GM19240 (cell line): ENCODE measurements at regions not wholly inside any gene's neighbourhood (a gene's known extent, or its start where the extent isn't known, plus 50 kb on each side); places are given as distances from the start of the nearest gene placed in this dataset.
"Not testable (repeated sequence)": the region's sequence is repeated elsewhere in the genome, so short reads cannot be mapped to it uniquely, and the experiment has no call there.

ENCODE experiments used
- DNase-seq: peaks from one replicate; pipeline ENCODE4 v3.0.0; 2011; ENCODE audit warnings: low spot score; ENCODE audit not compliant: insufficient read length

- DNase-seq = no peak
Observed at GRCh38 chr4:57911203-57911602, 801.0 kb upstream of the IGFBP7 start.

- DNase-seq = no peak
Observed at GRCh38 chr4:57910151-57910550, 800.0 kb upstream of the IGFBP7 start.

GRCh38 chr4:57905965-57906364, 795.8 kb upstream of the IGFBP7 start:
- no peak for DNase-seq

- DNase-seq = no peak
Observed at GRCh38 chr4:57877047-57877458, 766.9 kb upstream of the IGFBP7 start.

GRCh38 chr4:57875829-57876392, 765.7 kb upstream of the IGFBP7 start:
- DNase-seq = no peak

- no peak for DNase-seq
Observed at GRCh38 chr4:57866468-57867171, 756.4 kb upstream of the IGFBP7 start.

- no peak for DNase-seq
Observed at GRCh38 chr4:57865264-57865663, 755.1 kb upstream of the IGFBP7 start.

GRCh38 chr4:57854748-57855147, 744.6 kb upstream of the IGFBP7 start:
- DNase-seq = no peak

- no peak for DNase-seq
Observed at GRCh38 chr4:57850141-57850540, 740.0 kb upstream of the IGFBP7 start.

GRCh38 chr4:57832083-57832482, 721.9 kb upstream of the IGFBP7 start:
- no peak for DNase-seq

- no peak for DNase-seq
Observed at GRCh38 chr4:57789666-57790065, 679.5 kb upstream of the IGFBP7 start.

GRCh38 chr4:57777876-57778275, 667.7 kb upstream of the IGFBP7 start:
- no peak for DNase-seq

- no peak for DNase-seq
Observed at GRCh38 chr4:57774681-57775080, 664.5 kb upstream of the IGFBP7 start.

- no peak for DNase-seq
Observed at GRCh38 chr4:57774171-57774570, 664.0 kb upstream of the IGFBP7 start.

- no peak for DNase-seq
Observed at GRCh38 chr4:57766341-57766740, 656.2 kb upstream of the IGFBP7 start.

- no peak for DNase-seq
Observed at GRCh38 chr4:57764856-57765255, 654.7 kb upstream of the IGFBP7 start.

- no peak for DNase-seq
Observed at GRCh38 chr4:57763070-57763469, 652.9 kb upstream of the IGFBP7 start.

- DNase-seq = no peak
Observed at GRCh38 chr4:57740625-57741190, 630.5 kb upstream of the IGFBP7 start.

- DNase-seq = no peak
Observed at GRCh38 chr4:57736781-57737180, 626.6 kb upstream of the IGFBP7 start.

GRCh38 chr4:57734104-57734670, 624.0 kb upstream of the IGFBP7 start:
- DNase-seq = no peak

- not testable (repeated sequence) for DNase-seq
Observed at GRCh38 chr4:57729775-57730570, 619.8 kb upstream of the IGFBP7 start.

GRCh38 chr4:57726154-57726553, 616.0 kb upstream of the IGFBP7 start:
- no peak for DNase-seq
